ENCODE measurements at regions not wholly inside any gene's neighbourhood (a gene's known extent, or its start where the extent isn't known, plus 50 kb on each side); places are given as distances from the start of the nearest gene placed in this dataset.
"Not testable (repeated sequence)": the region's sequence is repeated elsewhere in the genome, so short reads cannot be mapped to it uniquely, and the experiment has no call there.

DNA sequence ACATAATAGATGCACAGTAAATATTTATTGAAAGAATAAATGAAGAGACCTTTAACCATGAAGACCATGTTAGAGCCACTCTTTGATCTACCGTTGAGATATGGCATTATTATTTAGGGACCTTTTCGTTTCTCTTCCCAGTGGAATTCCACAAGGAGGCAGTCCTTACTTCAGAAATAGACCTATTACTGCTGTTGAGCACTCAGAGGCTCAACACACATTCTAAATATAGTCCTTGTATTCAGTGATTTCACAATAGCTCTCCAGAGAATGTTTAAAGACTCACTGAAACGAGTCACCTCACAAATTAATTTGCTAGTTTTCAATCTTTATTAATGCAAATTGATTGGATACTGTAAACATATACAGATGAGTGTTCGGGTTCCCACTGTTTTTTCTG, 603.8 kb downstream of the CDH8 start:
- no peak for DNase-seq (ENCODE audit: low read depth in 2 of 2)

DNA sequence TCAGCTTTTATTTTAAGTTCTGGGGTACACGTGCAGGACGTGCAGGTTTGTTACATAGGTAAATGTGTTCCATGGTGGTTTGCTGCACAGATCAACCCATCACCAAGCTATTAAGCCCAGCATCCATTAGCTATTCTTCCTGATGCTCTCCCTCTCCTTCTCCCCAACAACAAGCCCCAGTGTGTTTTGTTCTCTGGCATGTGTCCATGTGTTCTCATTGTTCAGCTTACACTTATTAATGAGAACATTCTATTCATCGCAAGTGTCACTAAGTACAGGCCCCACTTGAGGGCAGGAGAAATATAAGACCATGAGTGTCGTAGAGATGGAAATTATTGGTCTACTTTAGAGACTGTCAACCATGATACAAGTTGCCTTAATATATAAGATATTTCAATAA, 615.1 kb downstream of the CDH8 start:
- DNase-seq (ENCODE audit: low read depth in 2 of 2) = no peak

DNA sequence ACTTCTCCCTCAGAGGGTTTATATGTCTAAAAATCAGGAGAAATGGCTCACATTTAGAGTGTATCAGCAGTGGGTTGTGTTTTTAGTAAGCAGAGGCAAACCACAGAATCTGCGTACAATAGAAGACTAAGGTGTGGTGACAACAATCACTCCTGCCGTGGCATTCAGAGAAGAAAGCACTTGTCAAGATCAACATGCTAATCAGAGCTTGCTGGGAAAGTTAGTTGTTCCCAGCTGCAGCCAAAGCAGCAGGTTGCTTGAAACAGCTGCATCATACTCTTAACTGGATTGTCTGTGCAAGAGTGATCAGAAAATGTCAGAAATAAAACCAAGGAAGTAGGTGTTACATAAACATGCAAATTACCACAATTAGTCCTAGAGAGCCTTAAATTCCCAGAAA, 616.4 kb downstream of the CDH8 start:
- no peak for DNase-seq (ENCODE audit: low read depth in 2 of 2)

GRCh38 chr16:61418802-61419201, 617.4 kb downstream of the CDH8 start:
- DNase-seq (ENCODE audit: low read depth in 2 of 2) = not testable (repeated sequence)

DNA sequence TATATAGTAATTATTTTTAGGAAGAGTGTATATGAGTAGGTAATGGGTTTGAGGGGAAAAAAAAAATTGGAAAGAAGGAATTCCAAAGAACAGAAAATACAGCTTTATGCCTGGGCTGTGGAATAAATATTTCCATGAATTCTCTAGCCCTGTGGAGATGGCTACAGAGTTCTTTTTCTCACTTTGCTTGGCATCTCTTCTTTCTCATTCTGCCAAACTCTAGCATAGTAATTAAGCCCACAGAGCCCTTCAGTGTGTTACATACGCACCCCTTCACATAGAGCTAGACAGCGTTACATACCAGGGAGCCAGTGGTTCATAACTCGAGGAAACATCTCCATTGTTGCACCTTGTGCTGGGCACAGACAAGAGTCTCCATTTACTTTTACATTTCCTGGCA, 621.1 kb downstream of the CDH8 start:
- DNase-seq (ENCODE audit: low read depth in 2 of 2) = no peak

GRCh38 chr16:61413021-61413420, 623.2 kb downstream of the CDH8 start:
- no peak for DNase-seq (ENCODE audit: low read depth in 2 of 2)

- DNase-seq (ENCODE audit: low read depth in 2 of 2) = no peak
Measured at GRCh38 chr16:61412562-61412961, 623.7 kb downstream of the CDH8 start.

DNA sequence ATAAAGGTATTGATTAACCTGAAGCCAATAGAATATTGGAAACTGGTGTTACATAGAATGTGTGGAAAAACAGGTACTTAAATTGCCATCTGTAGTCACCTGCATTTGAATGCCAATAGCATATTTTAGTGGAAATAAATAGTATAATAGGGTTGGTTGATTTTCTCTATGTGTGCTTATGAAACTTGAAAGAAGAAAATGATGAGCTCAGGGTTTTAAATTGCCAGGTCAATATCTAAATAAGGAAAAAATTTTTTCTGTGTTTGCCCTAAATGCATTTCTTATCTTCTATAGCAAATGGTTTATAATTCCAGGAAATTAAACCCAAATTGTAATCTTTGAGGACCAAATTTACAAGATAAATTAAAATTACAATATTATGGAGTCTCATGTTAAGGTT, 626.6 kb downstream of the CDH8 start:
- no peak for DNase-seq (ENCODE audit: low read depth in 2 of 2)

GRCh38 chr16:61403386-61403785, 632.9 kb downstream of the CDH8 start:
- DNase-seq (ENCODE audit: low read depth in 2 of 2) = no peak

DNA sequence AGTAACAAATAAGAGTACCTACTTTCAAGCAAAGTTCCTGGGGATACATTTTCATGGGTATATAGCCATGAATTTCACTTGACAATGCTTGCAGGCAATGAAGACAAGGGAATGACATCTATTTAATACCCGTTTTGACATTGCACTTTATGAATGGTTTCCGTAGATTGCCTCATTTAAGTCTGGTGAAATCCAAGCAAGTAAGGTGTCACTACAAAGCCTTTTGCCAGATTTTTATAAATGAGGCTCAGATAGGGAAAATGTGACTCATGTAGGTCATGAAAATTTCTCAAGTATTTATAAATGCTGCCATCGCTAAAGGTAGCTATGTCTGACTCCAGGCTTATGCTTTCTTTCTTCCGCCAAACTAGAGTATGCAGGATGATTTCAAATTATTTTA, 644.3 kb downstream of the CDH8 start:
- no peak for DNase-seq (ENCODE audit: low read depth in 2 of 2)

- no peak for DNase-seq (ENCODE audit: low read depth in 2 of 2)
Measured at GRCh38 chr16:61390965-61391637, 645.1 kb downstream of the CDH8 start.

- DNase-seq (ENCODE audit: low read depth in 2 of 2) = no peak
Measured at GRCh38 chr16:61385392-61386071, 650.7 kb downstream of the CDH8 start.

- no peak for DNase-seq (ENCODE audit: low read depth in 2 of 2)
Measured at GRCh38 chr16:61382435-61382834, 653.8 kb downstream of the CDH8 start.

DNA sequence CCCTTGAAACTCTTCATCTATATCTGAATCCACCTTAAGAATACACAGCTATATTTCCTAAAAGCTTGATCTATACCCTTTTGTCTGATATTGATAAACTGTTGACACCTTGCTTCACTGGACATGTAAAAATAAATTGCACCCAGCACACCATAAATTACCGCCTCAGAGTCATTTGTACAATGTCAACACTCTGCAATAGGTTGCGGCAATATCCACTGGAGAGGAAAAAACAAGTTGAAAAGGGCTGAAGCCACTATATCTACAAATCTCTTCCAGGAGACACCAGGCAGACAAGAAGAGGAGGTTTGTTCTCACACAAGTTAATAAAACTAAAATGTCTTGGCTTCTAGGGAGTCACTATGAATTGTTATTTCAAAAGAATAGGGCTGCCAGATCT, 656.9 kb downstream of the CDH8 start:
- no peak for DNase-seq (ENCODE audit: low read depth in 2 of 2)

- no peak for DNase-seq (ENCODE audit: low read depth in 2 of 2)
Measured at GRCh38 chr16:61374071-61374470, 662.2 kb downstream of the CDH8 start.

DNA sequence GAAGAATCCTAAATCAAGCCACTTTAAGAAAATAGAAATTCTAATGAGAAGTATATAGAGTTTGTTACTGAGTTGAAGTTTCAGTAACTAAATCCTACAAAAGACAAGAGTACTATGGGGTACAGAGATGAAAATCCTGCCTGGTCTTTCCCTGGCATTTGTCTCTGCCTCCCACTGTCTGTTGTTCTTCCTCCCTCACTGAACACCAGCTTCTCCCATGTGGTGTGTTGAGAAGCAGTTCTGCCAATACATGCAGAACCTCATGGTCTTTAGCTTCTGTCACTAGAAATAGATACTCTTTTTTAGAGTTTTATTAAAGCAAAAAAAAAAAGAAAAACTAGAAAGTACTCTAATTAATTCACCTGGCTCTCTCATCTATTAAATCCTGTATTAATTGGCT, 664.4 kb downstream of the CDH8 start:
- no peak for DNase-seq (ENCODE audit: low read depth in 2 of 2)

DNA sequence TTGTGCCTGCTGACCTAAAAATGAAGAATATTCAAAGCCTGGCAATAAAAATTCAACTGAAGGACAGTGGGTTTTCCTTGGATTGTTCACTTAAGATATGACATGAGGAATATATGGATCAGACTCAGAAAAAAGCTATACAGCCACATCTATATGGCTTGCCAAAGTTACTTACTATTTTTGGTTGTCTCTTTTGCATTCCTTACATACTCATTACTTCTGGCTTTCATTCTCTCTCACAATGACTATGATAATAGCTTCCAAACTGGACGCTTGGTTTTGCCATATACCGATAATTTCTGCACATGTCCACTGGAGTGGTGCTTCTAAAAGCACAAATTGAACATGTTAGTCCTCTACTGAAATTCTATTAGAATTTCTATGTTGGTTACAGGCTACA, 664.9 kb downstream of the CDH8 start:
- DNase-seq (ENCODE audit: low read depth in 2 of 2) = no peak

- DNase-seq (ENCODE audit: low read depth in 2 of 2) = no peak
Measured at GRCh38 chr16:61370564-61370963, 665.7 kb downstream of the CDH8 start.

GRCh38 chr16:61366006-61366405, 670.2 kb downstream of the CDH8 start:
- DNase-seq (ENCODE audit: low read depth in 2 of 2) = no peak

- DNase-seq (ENCODE audit: low read depth in 2 of 2) = no peak
Measured at GRCh38 chr16:61364990-61365389, 671.2 kb downstream of the CDH8 start.

GRCh38 chr16:61362585-61362984, 673.7 kb downstream of the CDH8 start:
- no peak for DNase-seq (ENCODE audit: low read depth in 2 of 2)

DNA sequence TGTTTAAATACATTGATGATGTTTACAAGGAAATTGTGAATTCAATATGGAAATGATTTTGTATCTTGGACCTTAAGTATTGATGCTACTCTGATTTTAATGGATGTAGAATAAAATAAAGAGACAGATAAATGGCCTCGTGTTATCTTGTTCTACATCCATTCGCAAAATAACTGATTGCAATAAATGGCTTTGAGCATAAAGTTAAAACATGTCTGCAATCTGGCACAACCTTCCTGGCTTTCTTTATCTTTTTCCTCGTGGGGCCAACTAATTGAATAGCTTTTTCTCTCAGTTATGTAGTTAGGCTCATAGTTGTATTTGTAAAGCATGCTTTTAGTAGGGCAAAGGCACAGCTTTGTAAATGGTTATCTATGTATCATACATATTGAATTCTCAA, 691.4 kb downstream of the CDH8 start:
- DNase-seq (ENCODE audit: low read depth in 2 of 2) = no peak

DNA sequence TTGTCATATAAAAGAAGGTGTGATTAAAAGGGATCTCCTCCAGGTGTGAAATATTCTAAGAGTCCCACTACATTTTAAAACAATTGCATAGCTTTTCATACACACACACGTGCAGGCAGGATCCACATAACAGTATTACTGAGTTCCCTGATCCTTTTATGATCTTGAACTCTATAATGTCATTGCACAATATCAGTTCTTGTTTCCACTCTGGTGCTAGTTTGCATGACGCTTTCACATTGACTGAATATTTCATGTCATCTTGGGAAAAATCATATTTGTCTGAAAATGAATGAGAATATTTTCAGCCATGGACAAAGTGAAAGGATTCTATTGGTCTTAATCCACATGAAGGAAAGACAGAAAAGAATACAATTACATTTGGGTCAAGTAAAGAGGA, 703.8 kb downstream of the CDH8 start:
- no peak for DNase-seq (ENCODE audit: low read depth in 2 of 2)

- no peak for DNase-seq (ENCODE audit: low read depth in 2 of 2)
Measured at GRCh38 chr16:61324044-61324443, 712.2 kb downstream of the CDH8 start.
